Caco-2 (cell line): ENCODE measurements at regions not wholly inside any gene's neighbourhood (a gene's known extent, or its start where the extent isn't known, plus 50 kb on each side); places are given as distances from the start of the nearest gene placed in this dataset.

Experiments
- BruUV-seq: library from RNA; stranded (reverse); fragments of 400-500 nt; replicated peaks from 2 replicates; lab custom pipeline; 2021; lab: Mats Ljungman, UMichigan
- CTCF ChIA-PET: fragments of 300-600 bp; sonication (Branson Sonifier 250); formaldehyde crosslinking; loops from one replicate; lab custom pipeline; 2022; ENCODE audit warnings: antibody characterized with exemption; lab: Charles Lee
- POLR2A ChIA-PET: fragments of 300-600 bp; sonication (Branson Sonifier 250); formaldehyde crosslinking; loops from one replicate; lab custom pipeline; 2022; ENCODE audit warnings: antibody characterized with exemption; lab: Charles Lee
- DNase-seq, 2 experiments: peaks; one replicate each; pipeline versions ENCODE4 v3.0.0 to v3.0.0-alpha.2; 2020 to 2022
- H3K27me3 ChIP-seq: replicated peaks from 2 replicates; pipeline ENCODE4 v1.6.0; 2011; ENCODE audit warnings: low read length; ENCODE audit not compliant: control insufficient read depth, insufficient read depth
- H3K36me3 ChIP-seq: 2 replicates; pipeline ENCODE4 v1.5.1; 2011; ENCODE audit warnings: low read length; ENCODE audit not compliant: control insufficient read depth, insufficient read depth
- H3K4me1 ChIP-seq: fragments of 250-450 bp; sonication (Bioruptor Pico); 2 replicates; pipeline ENCODE4 v1.5.1; 2020; ENCODE audit warnings: mild to moderate bottlenecking
- H3K4me3 ChIP-seq: 2 replicates; pipeline ENCODE4 v1.5.1; 2011; ENCODE audit warnings: low read depth, mild to moderate bottlenecking, control low read depth, low read length
- H3K9me3 ChIP-seq: fragments of 250-450 bp; sonication (Bioruptor Pico); 2 replicates; pipeline ENCODE4 v1.5.1; 2020; ENCODE audit warnings: mild to moderate bottlenecking, moderate library complexity
- H3K27ac Mint-ChIP-seq: one replicate; pipeline ENCODE4 v1.8.0; 2022; ENCODE audit warnings: mixed read lengths; ENCODE audit not compliant: unreplicated experiment
- H3K27me3 Mint-ChIP-seq: one replicate; pipeline ENCODE4 v1.8.0; 2022; ENCODE audit warnings: mixed read lengths; ENCODE audit not compliant: insufficient read depth, unreplicated experiment
- H3K36me3 Mint-ChIP-seq: one replicate; pipeline ENCODE4 v1.8.0; 2022; ENCODE audit warnings: mild to moderate bottlenecking, mixed read lengths; ENCODE audit not compliant: insufficient read depth, unreplicated experiment
- H3K4me1 Mint-ChIP-seq: one replicate; pipeline ENCODE4 v1.8.0; 2022; ENCODE audit warnings: low read depth, mixed read lengths; ENCODE audit not compliant: unreplicated experiment
- H3K4me3 Mint-ChIP-seq: one replicate; pipeline ENCODE4 v1.8.0; 2022; ENCODE audit warnings: mild to moderate bottlenecking, moderate library complexity, mixed read lengths; ENCODE audit not compliant: unreplicated experiment
- H3K9me3 Mint-ChIP-seq: one replicate; pipeline ENCODE4 v1.8.0; 2022; ENCODE audit warnings: mixed read lengths; ENCODE audit not compliant: unreplicated experiment
- CTCF ChIP-seq, 2 experiments: fragments of 200-600 bp in 1 of 2; IDR thresholded peaks; 1 replicate in 1 of 2; 2 replicates in 1 of 2; pipeline versions ENCODE4 v1.5.1 to v1.8.0; 2011 to 2022; ENCODE audit warnings: antibody characterized with exemption in 1 of 2, control low read depth in 1 of 2, inconsistent platforms in 1 of 2, low read depth in 1 of 2, low read length in 1 of 2, mild to moderate bottlenecking in 1 of 2, moderate library complexity in 1 of 2; ENCODE audit not compliant: insufficient read depth in 1 of 2, severe bottlenecking in 1 of 2, unreplicated experiment in 1 of 2
- intact Hi-C: fragments of 100-400 bp; cut with micrococcal nuclease; formaldehyde crosslinking; loops from one replicate; pipeline ENCODE4 v1.10.0; 2022; ENCODE audit not compliant: unreplicated experiment

- H3K4me1 Mint-ChIP-seq: no peaks in the 10 kb centered on the region
- ChIA-PET POLR2A (no interaction called here), CTCF (no interaction called here)
- no peak overlapping the region for H3K4me3 Mint-ChIP-seq
- H3K9me3 Mint-ChIP-seq: no peaks in the 10 kb centered on the region
- H3K9me3 ChIP-seq: no peaks in the 10 kb centered on the region
- no peak for DNase-seq
- no peaks in the 10 kb centered on the region for H3K27me3 ChIP-seq
- no peak for TF ChIP-seq CTCF (IDR thresholded peaks at IDR 0.05; ENCODE audit: insufficient read depth in 1 of 2, low read depth in 1 of 2, low read length in 1 of 2, severe bottlenecking in 1 of 2, unreplicated experiment in 1 of 2)
- no peaks in the 10 kb centered on the region for H3K36me3 ChIP-seq
- no peak overlapping the region for H3K27ac Mint-ChIP-seq
- H3K27me3 Mint-ChIP-seq: no peaks in the 10 kb centered on the region
- intact Hi-C loops: no loop called here
- BruUV-seq: no TSS peak
- H3K4me1 ChIP-seq: no peaks in the 10 kb centered on the region
- no peak overlapping the region for H3K4me3 ChIP-seq
- H3K36me3 Mint-ChIP-seq: no peaks in the 10 kb centered on the region
These were observed 246.0 kb upstream of the ARSJ start for GRCh38 chr4:114225436-114225835.

- no peak overlapping the region for H3K27ac Mint-ChIP-seq
- H3K36me3 Mint-ChIP-seq: no peaks in the 10 kb centered on the region
- TF ChIP-seq CTCF (IDR thresholded peaks at IDR 0.05; ENCODE audit: insufficient read depth in 1 of 2, low read depth in 1 of 2, low read length in 1 of 2, severe bottlenecking in 1 of 2, unreplicated experiment in 1 of 2): no peak
- H3K9me3 Mint-ChIP-seq: no peaks in the 10 kb centered on the region
- ChIA-PET POLR2A (no interaction called here), CTCF (no interaction called here)
- DNase-seq: no peak
- Histone ChIP-seq H3K36me3 (no peaks in the 10 kb centered on the region), H3K4me1 (no peaks in the 10 kb centered on the region), H3K27me3 (no peaks in the 10 kb centered on the region), H3K4me3 (no peak overlapping the region), H3K9me3 (no peaks in the 10 kb centered on the region)
- H3K4me1 Mint-ChIP-seq: no peaks in the 10 kb centered on the region
- intact Hi-C loops: no loop called here
- H3K27me3 Mint-ChIP-seq: no peaks in the 10 kb centered on the region
- no peak overlapping the region for H3K4me3 Mint-ChIP-seq
- no TSS peak for BruUV-seq
These were observed 246.7 kb upstream of the ARSJ start for GRCh38 chr4:114226179-114226578.

DNA sequence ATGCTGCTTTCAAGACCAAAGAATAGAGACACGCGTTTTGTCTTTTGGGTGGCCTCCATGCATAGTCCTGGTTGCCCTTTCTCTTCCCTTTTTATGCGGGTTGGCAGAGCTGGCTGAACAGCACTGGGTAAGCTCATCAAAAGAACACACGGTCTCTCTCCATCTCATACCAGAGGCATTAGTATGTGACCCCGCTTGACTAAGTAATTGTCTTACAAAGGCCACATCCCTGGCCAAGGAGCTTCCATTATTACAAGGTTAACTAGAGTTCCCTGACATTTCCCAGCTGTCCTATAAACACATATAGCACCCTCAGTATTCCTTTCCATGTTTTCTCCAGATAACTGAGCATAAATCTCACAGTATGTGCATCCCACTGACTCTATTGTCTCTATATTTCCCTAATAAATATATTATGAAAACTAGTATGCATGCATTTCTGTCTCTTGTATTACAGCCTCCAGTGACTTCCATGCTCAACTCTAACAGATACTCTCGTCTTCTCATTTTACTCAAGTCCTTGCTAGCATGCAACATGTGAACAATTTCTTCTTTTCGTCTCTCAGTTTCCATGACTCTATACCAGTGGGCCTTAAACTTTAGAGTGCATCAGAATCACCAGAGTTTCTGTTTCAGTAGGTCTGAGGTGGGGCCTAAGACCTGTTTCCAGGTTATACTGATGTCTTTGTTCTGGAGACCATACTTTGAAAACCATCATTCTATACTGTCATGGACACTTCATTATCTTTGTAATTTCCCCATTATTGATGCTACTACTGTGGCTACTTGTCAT lies 247.7 kb upstream of the ARSJ start:
- Histone ChIP-seq H3K4me1 (no peaks in the 10 kb centered on the region), H3K9me3 (no peaks in the 10 kb centered on the region), H3K27me3 (no peaks in the 10 kb centered on the region), H3K4me3 (no peak overlapping the region), H3K36me3 (no peaks in the 10 kb centered on the region)
- CTCF ChIA-PET: no interaction called here
- no peak for TF ChIP-seq CTCF (IDR thresholded peaks at IDR 0.05; ENCODE audit: insufficient read depth in 1 of 2, low read depth in 1 of 2, low read length in 1 of 2, severe bottlenecking in 1 of 2, unreplicated experiment in 1 of 2)
- H3K27me3 Mint-ChIP-seq: no peaks in the 10 kb centered on the region
- no peaks in the 10 kb centered on the region for H3K4me1 Mint-ChIP-seq
- POLR2A ChIA-PET: no interaction called here
- intact Hi-C loops: no loop called here
- no TSS peak for BruUV-seq
- H3K27ac Mint-ChIP-seq: no peak overlapping the region
- H3K4me3 Mint-ChIP-seq: no peak overlapping the region
- H3K9me3 Mint-ChIP-seq: no peaks in the 10 kb centered on the region
- no peaks in the 10 kb centered on the region for H3K36me3 Mint-ChIP-seq
- no peak for DNase-seq
